Esophagus squamous epithelium (tissue), 5 donors: ENCODE measurements at regions not wholly inside any gene's neighbourhood (a gene's known extent, or its start where the extent isn't known, plus 50 kb on each side); places are given as distances from the start of the nearest gene placed in this dataset.
"Not testable (repeated sequence)": the region's sequence is repeated elsewhere in the genome, so short reads cannot be mapped to it uniquely, and the experiment has no call there.

Source experiments
- DNase-seq: peaks from one replicate; lab custom pipeline; 2025; lab: John Stamatoyannopoulos, UW
- H3K27ac ChIP-seq, 4 donors: fragments of 200-600 bp; sonication (generic); one replicate each; pipeline ENCODE4 v1.5.1; 2016 to 2019; ENCODE audit warnings: mild to moderate bottlenecking in 1 of 4
- H3K27me3 ChIP-seq, 4 donors: fragments of 200-600 bp; sonication (generic); 1 replicate in 3 of 4; 2 replicates in 1 of 4; pipeline versions ENCODE4 v1.5.1 to v1.6.0; 2017 to 2021; ENCODE audit warnings: antibody characterized with exemption in 1 of 4
- H3K36me3 ChIP-seq, 3 donors: fragments of 200-600 bp; sonication (generic); one replicate each; pipeline ENCODE4 v1.5.1; 2016 to 2019
- H3K4me1 ChIP-seq, 3 donors: fragments of 200-600 bp; sonication (generic); one replicate each; pipeline ENCODE4 v1.5.1; 2017 to 2019
- H3K4me3 ChIP-seq, 4 donors: fragments of 200-600 bp; sonication (generic); 1 replicate in 3 of 4; 2 replicates in 1 of 4; pipeline ENCODE4 v1.5.1; 2016 to 2019; ENCODE audit warnings: mild to moderate bottlenecking in 2 of 4, moderate library complexity in 1 of 4
- H3K9me3 ChIP-seq, 3 donors: fragments of 200-600 bp; sonication (generic); one replicate each; pipeline ENCODE4 v1.5.1; 2016 to 2019
- POLR2A ChIP-seq, 4 donors: fragments of 450-650 bp; IDR thresholded peaks; one replicate each; pipeline ENCODE4 v1.6.1; 2017; ENCODE audit warnings: antibody characterized with exemption in 4 of 4, mild to moderate bottlenecking in 4 of 4, moderate library complexity in 3 of 4
- WGBS, 2 donors: methylation state at CpG; one replicate each; pipeline ENCODE4 v1.1.5; 2018; 5-methylcytosine and 5-hydroxymethylcytosine counted together
- intact Hi-C: fragments of 100-400 bp; cut with DNase I; formaldehyde crosslinking; loops from one replicate; pipeline ENCODE4 v1.15.0; 2022
- TF ChIP-seq, protein P1 (sequence below), 6 experiments: fragments of 450-650 bp in 4 of 6; fragments of 200-600 bp in 2 of 6; sonication (generic) in 2 of 6; IDR thresholded peaks; one replicate each; pipeline ENCODE4 v1.5.1; 2016 to 2019; ENCODE audit warnings: antibody characterized with exemption in 6 of 6, mild to moderate bottlenecking in 4 of 6, moderate library complexity in 4 of 6
- donor health status: DM: yes; HTN: yes; CAD: no.

- WGBS, 2 donors, result 68 to 83% methylated on average over 2 of the region's 2 CpGs
- TF ChIP-seq, protein P1, sequence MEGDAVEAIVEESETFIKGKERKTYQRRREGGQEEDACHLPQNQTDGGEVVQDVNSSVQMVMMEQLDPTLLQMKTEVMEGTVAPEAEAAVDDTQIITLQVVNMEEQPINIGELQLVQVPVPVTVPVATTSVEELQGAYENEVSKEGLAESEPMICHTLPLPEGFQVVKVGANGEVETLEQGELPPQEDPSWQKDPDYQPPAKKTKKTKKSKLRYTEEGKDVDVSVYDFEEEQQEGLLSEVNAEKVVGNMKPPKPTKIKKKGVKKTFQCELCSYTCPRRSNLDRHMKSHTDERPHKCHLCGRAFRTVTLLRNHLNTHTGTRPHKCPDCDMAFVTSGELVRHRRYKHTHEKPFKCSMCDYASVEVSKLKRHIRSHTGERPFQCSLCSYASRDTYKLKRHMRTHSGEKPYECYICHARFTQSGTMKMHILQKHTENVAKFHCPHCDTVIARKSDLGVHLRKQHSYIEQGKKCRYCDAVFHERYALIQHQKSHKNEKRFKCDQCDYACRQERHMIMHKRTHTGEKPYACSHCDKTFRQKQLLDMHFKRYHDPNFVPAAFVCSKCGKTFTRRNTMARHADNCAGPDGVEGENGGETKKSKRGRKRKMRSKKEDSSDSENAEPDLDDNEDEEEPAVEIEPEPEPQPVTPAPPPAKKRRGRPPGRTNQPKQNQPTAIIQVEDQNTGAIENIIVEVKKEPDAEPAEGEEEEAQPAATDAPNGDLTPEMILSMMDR (IDR thresholded peaks at IDR 0.05), result no peak
- no peak for TF ChIP-seq POLR2A (IDR thresholded peaks at IDR 0.05)
- H3K27me3 ChIP-seq, result no peaks in the 10 kb centered on the region
- no peak overlapping the region for H3K4me3 ChIP-seq
- no peak overlapping the region for H3K27ac ChIP-seq
- no peak for DNase-seq
- intact Hi-C loops, result no loop called here
- H3K9me3 ChIP-seq, result no peaks in the 10 kb centered on the region
- H3K4me1 ChIP-seq, result no peaks in the 10 kb centered on the region
- H3K36me3 ChIP-seq, result no peaks in the 10 kb centered on the region
Observed at GRCh38 chr14:82661258-82661657, 1127.6 kb upstream of the SEL1L start.

GRCh38 chr14:82667006-82667405 lies 1133.4 kb upstream of the SEL1L start:
- Histone ChIP-seq H3K9me3 (no peaks in the 10 kb centered on the region), H3K27ac (peak overlapping the region; percentile 7 to 76 (median 44))

GRCh38 chr14:82667501-82667900 lies 1133.8 kb upstream of the SEL1L start:
- TF ChIP-seq, protein P1 (IDR thresholded peaks at IDR 0.05), result no peak
- TF ChIP-seq POLR2A (IDR thresholded peaks at IDR 0.05), result no peak

More at GRCh38 chr14:82667006-82667405, 1133.4 kb upstream of the SEL1L start:
- Histone ChIP-seq H3K36me3 (no peaks in the 10 kb centered on the region), H3K4me1 (peaks cover 0 to 26% (median 5%) of the 10 kb centered on the region in 3 donors), H3K4me3 (no peak overlapping the region), H3K27me3 (no peaks in the 10 kb centered on the region)
- no peak for DNase-seq
- intact Hi-C loops, result no loop called here
- WGBS, 2 donors, result 26 to 39% methylated on average over 4 of the region's 4 CpGs
- TF ChIP-seq, protein P1 (IDR thresholded peaks at IDR 0.05), result no peak
- no peak for TF ChIP-seq POLR2A (IDR thresholded peaks at IDR 0.05)

DNA sequence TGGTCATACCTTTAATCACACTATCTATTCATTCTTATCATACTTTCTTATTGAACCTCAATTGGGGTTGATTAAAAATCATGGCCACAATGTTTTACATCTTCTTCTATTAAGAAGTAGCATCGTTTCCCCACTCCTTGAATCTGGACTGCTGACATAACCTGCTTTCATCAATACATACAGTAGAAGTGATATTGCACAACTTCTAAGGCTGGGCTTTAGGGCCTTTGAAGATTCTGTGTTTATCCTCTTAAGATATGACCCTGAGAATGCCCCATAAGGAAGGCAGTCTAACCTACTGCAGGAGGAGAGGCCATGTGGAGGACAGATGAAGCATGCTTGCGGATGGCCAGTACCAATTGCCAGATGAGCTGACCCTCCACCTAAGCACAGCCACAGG lies 1142.8 kb upstream of the SEL1L start:
- 93% methylated on average over 2 of the region's 2 CpGs for WGBS, 2 donors
- TF ChIP-seq, protein P1 (IDR thresholded peaks at IDR 0.05), result no peak
- TF ChIP-seq POLR2A (IDR thresholded peaks at IDR 0.05), result no peak
- intact Hi-C loops, result no loop called here
- DNase-seq, result no peak
- Histone ChIP-seq H3K27me3 (no peaks in the 10 kb centered on the region), H3K27ac (no peak overlapping the region), H3K36me3 (no peaks in the 10 kb centered on the region), H3K4me3 (no peak overlapping the region), H3K4me1 (peaks cover 0 to 7% (median 0%) of the 10 kb centered on the region in 3 donors), H3K9me3 (no peaks in the 10 kb centered on the region)

More at GRCh38 chr14:82667501-82667900, 1133.8 kb upstream of the SEL1L start:
- Histone ChIP-seq H3K4me3 (no peak overlapping the region), H3K36me3 (no peaks in the 10 kb centered on the region), H3K4me1 (peaks cover 0 to 26% (median 5%) of the 10 kb centered on the region in 3 donors), H3K27me3 (no peaks in the 10 kb centered on the region), H3K9me3 (no peaks in the 10 kb centered on the region), H3K27ac (peak overlapping the region in 3 of 4 donors; percentile 7 to 76 (median 66))
- 14% methylated on average over 4 of the region's 4 CpGs for WGBS, 2 donors
- no peak for DNase-seq
- intact Hi-C loops, result no loop called here

- TF ChIP-seq POLR2A (IDR thresholded peaks at IDR 0.05), result no peak
- TF ChIP-seq, protein P1 (IDR thresholded peaks at IDR 0.05), result no peak
- H3K9me3 ChIP-seq, result peaks cover 0 to 5% (median 0%) of the 10 kb centered on the region in 3 donors
- H3K4me3 ChIP-seq, result no peak overlapping the region
- DNase-seq, result no peak
- intact Hi-C loops, result no loop called here
- peaks cover 0 to 17% (median 0%) of the 10 kb centered on the region in 3 donors for H3K4me1 ChIP-seq
- H3K36me3 ChIP-seq, result no peaks in the 10 kb centered on the region
- 0 to 14% methylated on average over 1 of the region's 1 CpG for WGBS, 2 donors
- H3K27ac ChIP-seq, result no peak overlapping the region
- no peaks in the 10 kb centered on the region for H3K27me3 ChIP-seq
Observed at GRCh38 chr14:82689948-82690347, 1156.3 kb upstream of the SEL1L start.

- H3K27ac ChIP-seq, result peak overlapping the region in 2 of 4 donors; percentile 12 to 24
- H3K9me3 ChIP-seq, H3K36me3 ChIP-seq, H3K27me3 ChIP-seq, intact Hi-C loops, DNase-seq, H3K4me3 ChIP-seq: not testable (repeated sequence)
- H3K4me1 ChIP-seq, result peaks cover 0 to 17% (median 0%) of the 10 kb centered on the region in 3 donors
Observed at GRCh38 chr14:82691191-82691590, 1157.5 kb upstream of the SEL1L start.
